ENCODE measurements at regions not wholly inside any gene's neighbourhood (a gene's known extent, or its start where the extent isn't known, plus 50 kb on each side); places are given as distances from the start of the nearest gene placed in this dataset.

GRCh38 chr10:4721999-4722753 lies 103.8 kb upstream of the AKR1E2 start:
- no peak overlapping the region for H3K27ac ChIP-seq
- DNase-seq (ENCODE audit: low spot score) (no peak), ATAC-seq (ENCODE audit: insufficient number of reproducible peaks, low FRiP score, low read depth) (no peak)
- H3K4me1 ChIP-seq (ENCODE audit: control insufficient read depth in 1 of 2, low read depth in 2 of 2): peaks cover 0 to 13% of the 10 kb centered on the region in 2 donors
- no peaks in the 10 kb centered on the region for H3K36me3 ChIP-seq
- TF ChIP-seq CTCF (IDR thresholded peaks at IDR 0.05): no peak
- no peaks in the 10 kb centered on the region for H3K27me3 ChIP-seq (replicated peaks; ENCODE audit: insufficient read depth)
- H3K9me3 ChIP-seq: no peaks in the 10 kb centered on the region
- H3K4me3 ChIP-seq: no peak overlapping the region

- H3K27ac ChIP-seq: no peak overlapping the region
- no peaks in the 10 kb centered on the region for H3K36me3 ChIP-seq
- no peak for ATAC-seq (ENCODE audit: insufficient number of reproducible peaks, low FRiP score, low read depth)
Observed at GRCh38 chr10:4720463-4720862, 105.5 kb upstream of the AKR1E2 start.

GRCh38 chr10:4719671-4720070 lies 106.3 kb upstream of the AKR1E2 start:
- DNase-seq (ENCODE audit: low spot score): no peak
- Histone ChIP-seq H3K36me3 (no peaks in the 10 kb centered on the region), H3K4me1 (ENCODE audit: control insufficient read depth in 1 of 2, low read depth in 2 of 2) (no peaks in the 10 kb centered on the region), H3K27me3 (replicated peaks; ENCODE audit: insufficient read depth) (no peaks in the 10 kb centered on the region), H3K27ac (no peak overlapping the region), H3K9me3 (no peaks in the 10 kb centered on the region), H3K4me3 (no peak overlapping the region)
- no peak for TF ChIP-seq CTCF (IDR thresholded peaks at IDR 0.05)
- ATAC-seq (ENCODE audit: insufficient number of reproducible peaks, low FRiP score, low read depth): no peak

More at GRCh38 chr10:4720463-4720862, 105.5 kb upstream of the AKR1E2 start:
- no peaks in the 10 kb centered on the region for H3K27me3 ChIP-seq (replicated peaks; ENCODE audit: insufficient read depth)
- no peaks in the 10 kb centered on the region for H3K9me3 ChIP-seq
- H3K4me3 ChIP-seq: no peak overlapping the region
- peaks cover 0 to 5% of the 10 kb centered on the region in 2 donors for H3K4me1 ChIP-seq (ENCODE audit: control insufficient read depth in 1 of 2, low read depth in 2 of 2)
- TF ChIP-seq CTCF (IDR thresholded peaks at IDR 0.05): no peak
- DNase-seq (ENCODE audit: low spot score): no peak

- Histone ChIP-seq H3K27ac (no peak overlapping the region), H3K4me3 (no peak overlapping the region), H3K27me3 (replicated peaks; ENCODE audit: insufficient read depth) (no peaks in the 10 kb centered on the region), H3K4me1 (ENCODE audit: control insufficient read depth in 1 of 2, low read depth in 2 of 2) (no peaks in the 10 kb centered on the region), H3K36me3 (no peaks in the 10 kb centered on the region), H3K9me3 (no peaks in the 10 kb centered on the region)
- DNase-seq (ENCODE audit: low spot score) (no peak), ATAC-seq (ENCODE audit: insufficient number of reproducible peaks, low FRiP score, low read depth) (no peak)
- no peak for TF ChIP-seq CTCF (IDR thresholded peaks at IDR 0.05)
Observed at GRCh38 chr10:4719036-4719435, 107.0 kb upstream of the AKR1E2 start.

- Histone ChIP-seq H3K4me3 (no peak overlapping the region), H3K27me3 (replicated peaks; ENCODE audit: insufficient read depth) (no peaks in the 10 kb centered on the region), H3K27ac (no peak overlapping the region), H3K36me3 (no peaks in the 10 kb centered on the region), H3K9me3 (no peaks in the 10 kb centered on the region), H3K4me1 (ENCODE audit: control insufficient read depth in 1 of 2, low read depth in 2 of 2) (no peaks in the 10 kb centered on the region)
- ATAC-seq (ENCODE audit: insufficient number of reproducible peaks, low FRiP score, low read depth): no peak
- no peak for DNase-seq (ENCODE audit: low spot score)
- TF ChIP-seq CTCF (IDR thresholded peaks at IDR 0.05): no peak
Observed at GRCh38 chr10:4718544-4718943, 107.5 kb upstream of the AKR1E2 start.
